Spleen (tissue), 7 donors: ENCODE measurements at regions not wholly inside any gene's neighbourhood (a gene's known extent, or its start where the extent isn't known, plus 50 kb on each side); places are given as distances from the start of the nearest gene placed in this dataset.

ENCODE experiments used
- CTCF ChIP-seq, 11 experiments: fragments of 200-600 bp in 7 of 11; fragments of 450-650 bp in 4 of 11; sonication (generic) in 4 of 11; IDR thresholded peaks in 8 of 11; conservative IDR thresholded peaks in 3 of 11; 1 replicate in 7 of 11; 2 replicates in 4 of 11; pipeline versions ENCODE4 v1.4.0 to v1.8.0; 2016 to 2021; ENCODE audit warnings: antibody characterized with exemption in 11 of 11, inconsistent platforms in 4 of 11, mild to moderate bottlenecking in 1 of 11
- POLR2A ChIP-seq, 3 donors: fragments of 450-650 bp; IDR thresholded peaks; one replicate each; pipeline ENCODE4 v1.5.1; 2017; ENCODE audit warnings: antibody characterized with exemption in 3 of 3, mild to moderate bottlenecking in 1 of 3
- donor health status: DM: no; HTN: no; CAD: no; lungs with moderate emphysema.
- donor health status: DM: no; HTN: no; CAD: no.
- donor health status: DM: no; HTN: no; CAD: no.

GRCh38 chr9:8020186-8020585 is 220.6 kb upstream of the DMAC1 start:
- TF ChIP-seq CTCF (IDR thresholded peaks at IDR 0.05 in 8 of 11, conservative IDR thresholded peaks at IDR 0.05 in 3 of 11) (no peak), POLR2A (IDR thresholded peaks at IDR 0.05) (no peak)
